Body of pancreas (tissue), 4 donors: ENCODE measurements at regions not wholly inside any gene's neighbourhood (a gene's known extent, or its start where the extent isn't known, plus 50 kb on each side); places are given as distances from the start of the nearest gene placed in this dataset.

Source experiments
- CTCF ChIP-seq, 7 experiments: fragments of 450-650 bp in 4 of 7; fragments of 200-600 bp in 3 of 7; sonication (generic) in 3 of 7; IDR thresholded peaks; one replicate each; pipeline ENCODE4 v1.5.1; 2016 to 2019; ENCODE audit warnings: antibody characterized with exemption in 7 of 7
- POLR2A ChIP-seq, 3 donors: fragments of 450-650 bp; IDR thresholded peaks; one replicate each; pipeline ENCODE4 v1.6.1; 2016; ENCODE audit warnings: antibody characterized with exemption in 3 of 3, mild to moderate bottlenecking in 2 of 3

- no peak for TF ChIP-seq CTCF (IDR thresholded peaks at IDR 0.05)
- no peak for TF ChIP-seq POLR2A (IDR thresholded peaks at IDR 0.05)
Measured at GRCh38 chr5:121746763-121747162, 104.9 kb upstream of the FTMT start.
